ENCODE measurements at regions not wholly inside any gene's neighbourhood (a gene's known extent, or its start where the extent isn't known, plus 50 kb on each side); places are given as distances from the start of the nearest gene placed in this dataset.

GRCh38 chr3:147218965-147219364 is 187.4 kb downstream of the ZIC4 start:
- no peak overlapping the region for H3K14ac ChIP-seq (replicated peaks; ENCODE audit: low read depth, low read length)
- no peak overlapping the region for H3K4ac ChIP-seq (ENCODE audit: low read depth, low read length)
- in situ Hi-C loops (cut with MboI; ENCODE audit: low sequenced_read_pairs) (no loop called here), intact Hi-C loops (cut with micrococcal nuclease) (no loop called here), dilution Hi-C loops (cut with HindIII; ENCODE audit: low sequenced_read_pairs, unreplicated experiment) (no loop called here)
- H3K23ac ChIP-seq (ENCODE audit: low read depth, low read length) = no peak overlapping the region
- CTCF ChIA-PET = interaction anchor here (1.0 kb wide), 1 partner anchor 859 kb away, joined by 3 read pairs; no protein-coding TSS in a partner anchor
- H2BK5ac ChIP-seq (ENCODE audit: low read depth, low read length, poor library complexity, severe bottlenecking) = no peak overlapping the region
- H3K9me1 ChIP-seq (ENCODE audit: insufficient read depth, low read length) = no peaks in the 10 kb centered on the region
- no peak overlapping the region for H3K56ac ChIP-seq (ENCODE audit: extremely low read depth, insufficient read depth, low read length)
- no CpG with 5 or more reads among the region's 4 CpGs for WGBS, 2 experiments (ENCODE audit: extremely low coverage in 2 of 2, insufficient read length in 1 of 2)
- no peak overlapping the region for H2AK5ac ChIP-seq (ENCODE audit: low read depth, low read length)
- H3K79me1 ChIP-seq (ENCODE audit: low read depth in 1 of 2, low read length in 2 of 2) = no peaks in the 10 kb centered on the region
- H2BK15ac ChIP-seq (ENCODE audit: low read depth, low read length) = no peak overlapping the region
- H4K5ac ChIP-seq (ENCODE audit: low read depth, low read length) = no peak overlapping the region
- no peaks in the 10 kb centered on the region for H3K36me3 ChIP-seq (ENCODE audit: control insufficient read depth, insufficient read depth, low read length)
- no peak overlapping the region for H3K27ac ChIP-seq (ENCODE audit: insufficient read depth, low read length)
- no peak for ATAC-seq (ENCODE audit: low read depth)
- no peak overlapping the region for H3K9ac ChIP-seq (ENCODE audit: low read depth, low read length)
- H3K4me3 ChIP-seq (ENCODE audit: insufficient read depth, low read depth, low read length) = no peak overlapping the region
- no peak overlapping the region for H2BK120ac ChIP-seq (ENCODE audit: low read depth, low read length)
- TF ChIP-seq SMC3 (IDR thresholded peaks at IDR 0.05; ENCODE audit: low read depth, low read length) (no peak), ELK1 (IDR thresholded peaks at IDR 0.05; ENCODE audit: borderline replicate concordance, low read depth, low read length) (no peak), MXI1 (IDR thresholded peaks at IDR 0.05; ENCODE audit: borderline replicate concordance, low read depth, low read length) (no peak), MAFK (IDR thresholded peaks at IDR 0.05; ENCODE audit: low read depth, low read length) (no peak), MAZ (IDR thresholded peaks at IDR 0.05; ENCODE audit: borderline replicate concordance, low read depth, low read length) (no peak), RCOR1 (IDR thresholded peaks at IDR 0.05; ENCODE audit: insufficient replicate concordance, low read length) (no peak), BHLHE40 (IDR thresholded peaks at IDR 0.05; ENCODE audit: low read depth, low read length) (no peak), FOS (IDR thresholded peaks at IDR 0.05; ENCODE audit: low read depth, low read length) (no peak), POLR2A (IDR thresholded peaks at IDR 0.05; ENCODE audit: low read depth, low read length) (no peak), CEBPB (IDR thresholded peaks at IDR 0.05; ENCODE audit: low read depth, low read length) (no peak), NFE2L2 (IDR thresholded peaks at IDR 0.05; ENCODE audit: low read depth, low read length) (no peak), CHD1 (IDR thresholded peaks at IDR 0.05; ENCODE audit: low read depth, low read length) (no peak), RFX5 (IDR thresholded peaks at IDR 0.05; ENCODE audit: low read depth, low read length) (no peak), RAD21 (IDR thresholded peaks at IDR 0.05; ENCODE audit: low read length) (no peak)
- TF ChIP-seq, protein P1, sequence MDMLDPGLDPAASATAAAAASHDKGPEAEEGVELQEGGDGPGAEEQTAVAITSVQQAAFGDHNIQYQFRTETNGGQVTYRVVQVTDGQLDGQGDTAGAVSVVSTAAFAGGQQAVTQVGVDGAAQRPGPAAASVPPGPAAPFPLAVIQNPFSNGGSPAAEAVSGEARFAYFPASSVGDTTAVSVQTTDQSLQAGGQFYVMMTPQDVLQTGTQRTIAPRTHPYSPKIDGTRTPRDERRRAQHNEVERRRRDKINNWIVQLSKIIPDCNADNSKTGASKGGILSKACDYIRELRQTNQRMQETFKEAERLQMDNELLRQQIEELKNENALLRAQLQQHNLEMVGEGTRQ (IDR thresholded peaks at IDR 0.05; ENCODE audit: low read depth, low read length) = no peak
- TF ChIP-seq, protein P2, sequence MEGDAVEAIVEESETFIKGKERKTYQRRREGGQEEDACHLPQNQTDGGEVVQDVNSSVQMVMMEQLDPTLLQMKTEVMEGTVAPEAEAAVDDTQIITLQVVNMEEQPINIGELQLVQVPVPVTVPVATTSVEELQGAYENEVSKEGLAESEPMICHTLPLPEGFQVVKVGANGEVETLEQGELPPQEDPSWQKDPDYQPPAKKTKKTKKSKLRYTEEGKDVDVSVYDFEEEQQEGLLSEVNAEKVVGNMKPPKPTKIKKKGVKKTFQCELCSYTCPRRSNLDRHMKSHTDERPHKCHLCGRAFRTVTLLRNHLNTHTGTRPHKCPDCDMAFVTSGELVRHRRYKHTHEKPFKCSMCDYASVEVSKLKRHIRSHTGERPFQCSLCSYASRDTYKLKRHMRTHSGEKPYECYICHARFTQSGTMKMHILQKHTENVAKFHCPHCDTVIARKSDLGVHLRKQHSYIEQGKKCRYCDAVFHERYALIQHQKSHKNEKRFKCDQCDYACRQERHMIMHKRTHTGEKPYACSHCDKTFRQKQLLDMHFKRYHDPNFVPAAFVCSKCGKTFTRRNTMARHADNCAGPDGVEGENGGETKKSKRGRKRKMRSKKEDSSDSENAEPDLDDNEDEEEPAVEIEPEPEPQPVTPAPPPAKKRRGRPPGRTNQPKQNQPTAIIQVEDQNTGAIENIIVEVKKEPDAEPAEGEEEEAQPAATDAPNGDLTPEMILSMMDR (conservative IDR thresholded peaks at IDR 0.05; ENCODE audit: low read depth, low read length) = no peak
- BruUV-seq (replicated peaks) = no TSS peak
- H4K20me1 ChIP-seq (ENCODE audit: insufficient read depth, low read length) = no peaks in the 10 kb centered on the region
- POLR2A ChIA-PET (ENCODE audit: unreplicated experiment) = no interaction called here
- no peaks in the 10 kb centered on the region for H3K4me1 ChIP-seq (ENCODE audit: control insufficient read depth, insufficient read depth, low read length)
- no peak for DNase-seq
- H2AFZ ChIP-seq (replicated peaks; ENCODE audit: low read length, poor library complexity) = no peak overlapping the region
- H4K91ac ChIP-seq (ENCODE audit: insufficient read depth, low read depth, low read length) = no peak overlapping the region
- no peak overlapping the region for H2AK9ac ChIP-seq (replicated peaks; ENCODE audit: low read depth, low read length, poor library complexity)
- no peaks in the 10 kb centered on the region for H3K9me3 ChIP-seq (ENCODE audit: control insufficient read depth, insufficient read depth, low read length)
- H2BK20ac ChIP-seq (ENCODE audit: low read depth, low read length) = no peak overlapping the region
- H3K18ac ChIP-seq (ENCODE audit: low read depth, low read length) = no peak overlapping the region
- H3K27me3 ChIP-seq (ENCODE audit: control insufficient read depth, insufficient read depth, low read length) = no peaks in the 10 kb centered on the region
- H4K8ac ChIP-seq (ENCODE audit: low read depth in 2 of 2, low read length in 2 of 2) = no peak overlapping the region
- no peak overlapping the region for H3K4me2 ChIP-seq (ENCODE audit: low read depth, low read length)
